CD4-positive, alpha-beta T cell (primary cell): ENCODE measurements at regions not wholly inside any gene's neighbourhood (a gene's known extent, or its start where the extent isn't known, plus 50 kb on each side); places are given as distances from the start of the nearest gene placed in this dataset.

ENCODE experiments used
- ATAC-seq: fragments of 200-7000 bp; cut with Tn5 transposase; one replicate; pipeline ENCODE4 v1.10.0; 2022; ENCODE audit warnings: mild to moderate bottlenecking; ENCODE audit not compliant: poor library complexity
- CTCF ChIA-PET: fragments of 350-600 bp; sonication (Branson Sonifier 250); formaldehyde crosslinking; loops from one replicate; lab custom pipeline; 2021; ENCODE audit warnings: antibody characterized with exemption, inconsistent platforms; lab: Charles Lee
- POLR2A ChIA-PET: fragments of 350-600 bp; sonication (Branson Sonifier 250); formaldehyde crosslinking; loops from one replicate; lab custom pipeline; 2021; ENCODE audit warnings: antibody characterized with exemption, inconsistent platforms; lab: Charles Lee
- DNase-seq, 14 experiments: peaks; one replicate each; pipeline ENCODE4 v3.0.0-alpha.2; 2013 to 2020; ENCODE audit warnings: mixed read lengths in 2 of 14
- H3K27ac ChIP-seq, 2 donors: one replicate each; pipeline versions ENCODE4 v1.5.1 to v1.7.0; 2013; ENCODE audit warnings: low read length in 2 of 2, low read depth in 1 of 2, mild to moderate bottlenecking in 1 of 2
- H3K27me3 ChIP-seq, 2 experiments: 1 replicate in 1 of 2; 2 replicates in 1 of 2; pipeline versions ENCODE4 v1.6.1 to v1.7.0; 2013; ENCODE audit warnings: low read length in 2 of 2, control low read depth in 1 of 2, mild to moderate bottlenecking in 1 of 2, moderate library complexity in 1 of 2; ENCODE audit not compliant: insufficient read depth in 2 of 2, control insufficient read depth in 1 of 2
- H3K36me3 ChIP-seq: one replicate; pipeline ENCODE4 v1.6.1; 2013; ENCODE audit warnings: low read length, control low read depth; ENCODE audit not compliant: insufficient read depth
- H3K4me1 ChIP-seq: one replicate; pipeline ENCODE4 v1.6.1; 2013; ENCODE audit warnings: low read length, control low read depth; ENCODE audit not compliant: insufficient read depth
- H3K4me3 ChIP-seq: one replicate; pipeline ENCODE4 v1.5.1; 2013; ENCODE audit warnings: mild to moderate bottlenecking, low read length, moderate library complexity
- H3K9me3 ChIP-seq, 2 experiments: 1 replicate in 1 of 2; 2 replicates in 1 of 2; pipeline versions ENCODE4 v1.6.1 to v1.7.0; 2013; ENCODE audit warnings: low read length in 2 of 2, mild to moderate bottlenecking in 2 of 2, control low read depth in 1 of 2, moderate library complexity in 1 of 2; ENCODE audit not compliant: control insufficient read depth in 1 of 2, insufficient read depth in 1 of 2
- H3K27ac Mint-ChIP-seq: one replicate; pipeline ENCODE4 v1.8.0; 2020; ENCODE audit warnings: mixed read lengths
- H3K27me3 Mint-ChIP-seq: one replicate; pipeline ENCODE4 v1.8.0; 2021; ENCODE audit warnings: mixed read lengths
- H3K36me3 Mint-ChIP-seq: one replicate; pipeline ENCODE4 v1.8.0; 2021; ENCODE audit warnings: low read depth, mixed read lengths
- H3K4me1 Mint-ChIP-seq: one replicate; pipeline ENCODE4 v1.8.0; 2021; ENCODE audit warnings: low read depth, mixed read lengths
- H3K4me3 Mint-ChIP-seq: one replicate; pipeline ENCODE4 v1.8.0; 2020; ENCODE audit warnings: mild to moderate bottlenecking, mixed read lengths
- H3K9me3 Mint-ChIP-seq: one replicate; pipeline ENCODE4 v1.8.0; 2020; ENCODE audit warnings: mixed read lengths
- intact Hi-C, 2 experiments: fragments of 100-400 bp; cut with DNase I in 1 of 2; cut with micrococcal nuclease in 1 of 2; formaldehyde crosslinking; loops; one replicate each; pipeline versions ENCODE4 v1.15.1 to v1.9.0; 2023 to 2025; cut with DNase I, micrococcal nuclease
- TF ChIP-seq, protein P1 (sequence below): fragments of 200-600 bp; IDR thresholded peaks from one replicate; pipeline ENCODE4 v1.8.0; 2022; ENCODE audit warnings: antibody characterized with exemption, mild to moderate bottlenecking

DNA sequence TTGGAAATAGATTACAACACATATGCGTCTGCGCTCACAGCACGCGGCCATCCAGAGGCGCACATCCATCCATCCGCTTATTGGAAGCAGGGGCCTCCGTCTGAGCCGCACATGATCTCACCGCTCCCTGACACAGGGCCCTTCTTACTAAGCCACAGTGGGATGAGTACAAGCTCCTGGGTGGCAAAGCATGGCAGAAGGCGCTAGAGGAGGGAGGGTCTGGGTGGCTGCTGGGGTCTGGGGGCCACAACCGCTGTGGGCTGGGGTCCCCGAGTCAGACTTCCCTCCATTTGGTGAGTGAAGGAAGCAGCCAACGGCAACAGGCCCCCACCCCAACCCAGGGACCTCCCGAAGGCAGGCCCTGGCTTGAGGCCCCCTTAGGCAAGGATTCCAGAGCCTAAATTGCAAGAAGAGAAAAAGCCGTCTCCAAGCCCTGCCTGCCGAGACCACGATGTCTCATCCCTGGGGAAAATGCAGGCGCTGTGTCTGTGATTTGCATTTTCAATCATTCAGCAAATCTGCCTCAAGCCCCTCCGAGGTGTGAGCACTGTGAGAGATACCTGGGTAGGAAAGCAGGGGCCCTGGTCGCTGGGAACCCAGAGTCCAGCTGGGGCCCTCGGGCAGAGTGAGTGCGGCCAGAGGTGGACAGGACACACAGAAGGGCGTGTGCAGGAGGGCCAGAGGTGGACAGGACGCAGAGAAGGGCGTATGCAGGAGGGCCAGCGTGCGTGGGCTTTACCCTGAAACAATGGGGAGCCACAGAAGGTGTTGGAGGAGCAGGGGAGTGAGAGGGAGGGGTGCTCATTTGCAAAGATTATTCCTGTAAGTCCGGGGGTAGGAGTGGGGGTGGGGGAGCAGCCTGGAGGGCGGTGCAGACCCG, 135.7 kb downstream of the OLFM1 start:
- H3K36me3 ChIP-seq, result no peaks in the 10 kb centered on the region
- TF ChIP-seq, protein P1, sequence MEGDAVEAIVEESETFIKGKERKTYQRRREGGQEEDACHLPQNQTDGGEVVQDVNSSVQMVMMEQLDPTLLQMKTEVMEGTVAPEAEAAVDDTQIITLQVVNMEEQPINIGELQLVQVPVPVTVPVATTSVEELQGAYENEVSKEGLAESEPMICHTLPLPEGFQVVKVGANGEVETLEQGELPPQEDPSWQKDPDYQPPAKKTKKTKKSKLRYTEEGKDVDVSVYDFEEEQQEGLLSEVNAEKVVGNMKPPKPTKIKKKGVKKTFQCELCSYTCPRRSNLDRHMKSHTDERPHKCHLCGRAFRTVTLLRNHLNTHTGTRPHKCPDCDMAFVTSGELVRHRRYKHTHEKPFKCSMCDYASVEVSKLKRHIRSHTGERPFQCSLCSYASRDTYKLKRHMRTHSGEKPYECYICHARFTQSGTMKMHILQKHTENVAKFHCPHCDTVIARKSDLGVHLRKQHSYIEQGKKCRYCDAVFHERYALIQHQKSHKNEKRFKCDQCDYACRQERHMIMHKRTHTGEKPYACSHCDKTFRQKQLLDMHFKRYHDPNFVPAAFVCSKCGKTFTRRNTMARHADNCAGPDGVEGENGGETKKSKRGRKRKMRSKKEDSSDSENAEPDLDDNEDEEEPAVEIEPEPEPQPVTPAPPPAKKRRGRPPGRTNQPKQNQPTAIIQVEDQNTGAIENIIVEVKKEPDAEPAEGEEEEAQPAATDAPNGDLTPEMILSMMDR, result no peak
- intact Hi-C loops, result no loop called here
- H3K4me1 Mint-ChIP-seq, result no peaks in the 10 kb centered on the region
- no peak overlapping the region for H3K4me3 ChIP-seq
- no peaks in the 10 kb centered on the region for H3K9me3 Mint-ChIP-seq
- H3K4me3 Mint-ChIP-seq, result no peak overlapping the region
- no peaks in the 10 kb centered on the region for H3K36me3 Mint-ChIP-seq
- CTCF ChIA-PET, result no interaction called here
- POLR2A ChIA-PET, result no interaction called here
- ATAC-seq (no peak), DNase-seq (no peak)
- peaks cover 0 to 3% of the 10 kb centered on the region in 2 experiments for H3K27me3 ChIP-seq
- peaks cover 2% of the 10 kb centered on the region for H3K27me3 Mint-ChIP-seq
- H3K9me3 ChIP-seq, result peaks cover 0 to 24% of the 10 kb centered on the region in 2 experiments
- H3K4me1 ChIP-seq, result no peaks in the 10 kb centered on the region
- no peak overlapping the region for H3K27ac Mint-ChIP-seq
- no peak overlapping the region for H3K27ac ChIP-seq

DNA sequence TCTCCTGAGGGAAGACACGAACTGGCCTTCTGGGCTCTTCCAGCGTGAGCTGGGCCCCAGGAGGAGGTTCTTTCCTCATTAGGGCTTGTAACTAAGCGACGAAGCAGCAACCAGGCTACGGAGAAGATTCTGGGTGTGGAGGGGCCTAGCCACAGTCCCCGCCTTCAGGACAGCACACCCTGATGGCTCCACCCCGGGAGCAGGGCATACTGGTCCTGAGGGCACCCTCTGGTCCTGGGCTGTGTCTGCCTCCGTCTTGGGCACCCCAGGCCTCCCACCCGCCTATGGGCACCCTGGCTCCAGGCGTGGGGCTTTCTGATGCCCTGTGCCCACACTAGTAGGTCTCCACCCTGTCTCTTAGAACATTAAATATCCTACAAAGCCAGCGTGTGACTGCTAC, 136.4 kb downstream of the OLFM1 start:
- POLR2A ChIA-PET, result no interaction called here
- Mint-ChIP-seq H3K9me3 (no peaks in the 10 kb centered on the region), H3K4me1 (no peaks in the 10 kb centered on the region), H3K27ac (no peak overlapping the region), H3K36me3 (no peaks in the 10 kb centered on the region), H3K4me3 (no peak overlapping the region), H3K27me3 (no peaks in the 10 kb centered on the region)
- H3K27ac ChIP-seq, result no peak overlapping the region
- H3K27me3 ChIP-seq, result no peaks in the 10 kb centered on the region
- DNase-seq (no peak), ATAC-seq (no peak)
- CTCF ChIA-PET, result no interaction called here
- TF ChIP-seq, protein P1, result no peak
- intact Hi-C loops, result no loop called here
- no peaks in the 10 kb centered on the region for H3K4me1 ChIP-seq
- peaks cover 0 to 27% of the 10 kb centered on the region in 2 experiments for H3K9me3 ChIP-seq
- no peaks in the 10 kb centered on the region for H3K36me3 ChIP-seq
- H3K4me3 ChIP-seq, result no peak overlapping the region

DNA sequence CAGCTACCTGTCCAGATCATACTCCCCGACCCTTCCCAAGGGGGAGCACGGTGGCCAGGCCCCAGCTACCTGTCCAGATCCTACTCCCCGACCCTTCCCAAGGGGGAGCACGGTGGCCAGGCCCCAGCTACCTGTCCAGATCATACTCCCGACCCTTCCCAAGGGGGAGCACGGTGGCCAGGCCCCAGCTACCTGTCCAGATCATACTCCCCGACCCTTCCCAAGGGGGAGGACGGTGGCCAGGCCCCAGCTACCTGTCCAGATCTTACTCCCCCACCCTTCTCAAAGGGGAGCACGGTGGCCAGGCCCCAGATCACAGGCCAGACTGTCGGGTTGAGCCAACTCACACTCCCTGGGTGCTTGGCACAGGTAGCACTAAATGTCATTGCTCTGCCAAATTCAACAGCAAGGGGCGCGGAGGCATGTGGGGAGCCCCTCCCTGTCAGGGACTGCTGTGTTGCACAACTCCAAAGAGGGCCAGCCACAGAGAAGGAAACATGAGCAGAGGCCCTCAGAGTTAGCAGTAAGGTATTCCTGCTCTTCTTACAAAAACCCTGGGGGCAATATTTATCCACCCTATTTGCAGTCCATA, 136.9 kb downstream of the OLFM1 start:
- no peaks in the 10 kb centered on the region for H3K4me1 ChIP-seq
- POLR2A ChIA-PET, result no interaction called here
- H3K9me3 ChIP-seq, result peaks cover 0 to 32% of the 10 kb centered on the region in 2 experiments
- CTCF ChIA-PET, result no interaction called here
- ATAC-seq (no peak), DNase-seq (no peak)
- Mint-ChIP-seq H3K9me3 (no peaks in the 10 kb centered on the region), H3K27ac (no peak overlapping the region), H3K36me3 (no peaks in the 10 kb centered on the region), H3K4me3 (no peak overlapping the region), H3K4me1 (no peaks in the 10 kb centered on the region), H3K27me3 (no peaks in the 10 kb centered on the region)
- H3K36me3 ChIP-seq, result no peaks in the 10 kb centered on the region
- H3K27me3 ChIP-seq, result no peaks in the 10 kb centered on the region
- H3K27ac ChIP-seq, result no peak overlapping the region
- intact Hi-C loops, result no loop called here
- TF ChIP-seq, protein P1, result no peak
- no peak overlapping the region for H3K4me3 ChIP-seq
